ENCODE measurements at regions not wholly inside any gene's neighbourhood (a gene's known extent, or its start where the extent isn't known, plus 50 kb on each side); places are given as distances from the start of the nearest gene placed in this dataset.

GRCh38 chr4:14644580-14645282 lies 357.6 kb upstream of the CPEB2 start:
- DNase-seq, result no peak

DNA sequence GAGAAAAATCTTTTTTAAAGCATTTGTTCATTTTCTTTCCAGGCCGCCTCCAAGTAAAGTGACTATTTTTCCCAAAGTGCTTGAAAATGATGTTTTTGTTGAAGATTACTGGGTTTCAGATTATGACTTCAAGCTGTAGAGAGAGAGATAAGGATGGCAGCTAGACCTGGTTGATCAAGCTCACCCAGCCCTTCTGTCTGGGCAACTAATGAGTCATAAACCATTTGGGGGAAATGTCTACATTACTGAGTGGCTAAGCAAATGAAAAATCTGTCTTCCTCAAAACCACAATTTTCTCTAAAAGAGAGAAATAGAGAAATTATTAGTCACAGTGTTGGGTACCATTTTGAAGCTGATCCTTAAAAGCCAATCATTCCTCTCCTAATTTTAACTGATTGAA lies 355.4 kb upstream of the CPEB2 start:
- DNase-seq, result no peak

DNA sequence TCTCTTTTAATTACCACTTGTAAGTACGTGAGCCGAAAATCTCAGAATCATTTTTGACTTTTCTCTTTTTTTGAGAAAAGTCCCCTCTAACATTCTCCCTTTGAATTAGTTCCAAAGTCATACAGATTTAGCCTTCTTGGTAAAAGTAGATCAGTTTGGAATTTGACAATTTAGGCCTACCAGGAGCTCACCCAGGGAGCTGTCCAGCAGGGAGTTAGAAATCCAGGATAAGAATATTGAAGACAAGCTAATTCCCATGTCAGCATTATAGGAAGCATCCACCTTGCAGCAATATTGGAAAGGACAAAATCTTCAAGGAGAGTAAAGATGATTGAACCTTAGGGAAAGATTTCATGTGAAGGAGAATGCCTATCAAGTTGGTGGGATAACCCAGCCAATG lies 352.2 kb upstream of the CPEB2 start:
- no peak for DNase-seq

- DNase-seq, result no peak
These were observed 349.8 kb upstream of the CPEB2 start for GRCh38 chr4:14652522-14652921.

DNA sequence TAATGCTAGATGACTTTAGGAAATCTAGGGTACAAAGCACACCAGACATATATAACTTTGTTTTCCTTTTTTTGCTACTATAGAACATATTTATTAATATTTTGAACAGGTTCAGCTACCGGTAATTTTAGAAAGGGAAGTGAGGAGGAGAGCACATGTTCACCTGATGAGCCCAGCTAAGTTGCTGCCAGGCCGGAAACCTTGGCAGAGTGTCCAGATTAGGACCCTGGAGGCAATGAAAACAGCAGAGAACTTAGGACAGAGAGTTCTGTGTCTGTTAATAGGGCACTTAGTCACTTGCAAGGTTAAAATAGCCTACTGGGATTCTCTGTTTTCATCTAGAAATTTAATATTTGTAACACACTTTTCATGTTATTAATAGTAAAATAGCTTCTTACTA lies 348.9 kb upstream of the CPEB2 start:
- DNase-seq, result no peak

DNA sequence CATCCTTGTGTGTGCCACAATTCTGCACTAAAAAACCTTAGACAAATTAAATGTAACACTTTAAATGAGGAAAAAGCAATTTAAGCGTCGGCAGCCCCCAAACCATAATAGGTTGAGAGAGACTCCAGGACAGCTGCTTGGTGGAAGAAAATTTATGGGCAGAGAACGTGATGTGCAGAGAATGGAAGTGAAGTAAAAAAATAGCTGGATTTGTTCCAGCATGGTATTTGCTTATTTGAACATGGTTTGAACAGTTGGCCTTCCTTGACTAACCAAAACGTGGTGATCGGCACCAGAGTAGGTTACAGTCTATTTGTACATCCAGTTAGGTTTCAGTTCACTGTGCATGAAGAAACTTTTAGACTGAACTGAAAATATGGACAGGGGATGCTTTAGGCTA lies 343.0 kb upstream of the CPEB2 start:
- no peak for DNase-seq

DNA sequence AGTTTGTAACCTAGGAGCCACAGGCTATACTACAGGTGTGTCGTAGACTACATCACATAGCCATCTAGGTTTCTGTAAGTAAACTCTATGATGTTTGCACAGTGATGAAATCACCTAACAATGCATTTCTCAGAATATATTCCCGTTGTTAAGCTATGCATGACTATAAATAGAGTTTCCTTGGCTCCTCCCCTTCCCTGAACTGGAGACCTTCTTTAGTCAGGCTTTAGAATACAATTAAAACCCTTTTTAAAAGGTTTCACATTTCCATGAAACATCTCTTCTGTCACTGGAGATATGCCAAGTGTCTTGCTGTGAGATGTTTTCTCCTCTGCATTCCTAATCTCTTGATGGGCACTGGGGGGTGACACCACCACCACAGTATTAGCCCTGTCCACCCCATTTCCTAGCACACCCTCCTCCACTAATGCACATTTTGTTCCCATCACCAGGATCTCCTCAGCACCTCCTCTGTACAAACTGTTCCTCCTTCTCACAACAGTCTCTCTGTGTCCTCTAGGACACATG lies 334.6 kb upstream of the CPEB2 start:
- no peak for DNase-seq

DNA sequence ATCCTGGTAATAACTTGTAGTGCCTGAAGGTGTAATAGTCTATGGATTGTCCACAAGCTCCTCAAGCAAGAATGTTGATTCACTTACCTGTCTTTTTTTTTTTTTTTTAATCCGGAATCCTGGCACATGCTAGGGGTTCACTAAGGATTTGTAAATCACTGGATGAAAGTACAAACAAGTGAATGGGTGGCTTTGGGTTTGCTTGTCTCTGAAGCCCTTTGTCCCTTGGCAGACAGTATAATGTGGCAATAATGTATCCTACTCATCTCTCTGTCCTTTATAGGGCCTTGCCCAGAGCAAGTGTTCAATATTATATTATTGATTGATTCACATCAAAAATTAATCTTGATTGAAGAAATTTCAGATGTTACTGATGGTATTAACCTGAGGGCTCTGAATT lies 334.0 kb upstream of the CPEB2 start:
- DNase-seq, result no peak

- DNase-seq, result no peak
These were observed 332.9 kb upstream of the CPEB2 start for GRCh38 chr4:14669371-14669770.

DNA sequence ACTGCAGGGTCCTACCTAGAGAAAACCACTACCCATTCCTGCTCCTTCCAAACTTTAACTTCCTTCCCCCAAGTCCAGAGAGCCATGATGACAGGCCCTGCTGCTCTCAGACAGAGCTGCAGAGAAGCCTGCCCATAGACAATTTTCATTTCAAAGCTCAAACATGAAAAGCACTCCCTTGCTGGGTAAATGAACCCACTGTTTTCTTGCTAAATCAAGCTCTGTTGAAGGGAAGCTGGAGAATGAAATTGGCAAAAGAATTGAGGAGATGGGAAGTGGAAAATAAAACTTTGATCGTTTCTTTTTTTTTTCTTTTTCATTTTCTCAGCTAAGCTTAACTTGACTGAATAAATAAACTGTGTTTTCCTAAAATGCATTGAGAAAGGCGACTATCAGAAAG lies 331.1 kb upstream of the CPEB2 start:
- no peak for DNase-seq

- no peak for DNase-seq
These were observed 326.8 kb upstream of the CPEB2 start for GRCh38 chr4:14675279-14675985.

DNA sequence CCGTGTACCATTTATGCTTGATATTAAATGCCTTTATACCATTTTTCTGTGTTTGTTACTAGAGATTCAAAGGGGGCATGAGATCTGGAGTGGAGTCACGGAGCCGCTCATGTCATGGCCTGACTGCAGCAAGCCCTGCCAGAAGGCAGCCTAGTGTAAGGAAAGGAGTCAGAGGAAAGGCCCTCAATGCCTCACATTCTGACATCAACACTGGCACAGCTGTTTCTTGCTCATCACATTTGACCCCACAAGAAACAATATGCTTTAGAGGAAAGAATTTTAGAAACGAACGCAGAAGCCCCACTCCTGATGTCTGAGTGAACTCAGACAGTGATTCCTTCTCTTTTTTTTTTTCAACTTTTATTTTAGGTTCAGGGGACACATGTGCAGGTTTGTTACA lies 322.4 kb upstream of the CPEB2 start:
- no peak for DNase-seq

- no peak for DNase-seq
These were observed 321.0 kb upstream of the CPEB2 start for GRCh38 chr4:14681330-14681729.

GRCh38 chr4:14693728-14694127 lies 308.6 kb upstream of the CPEB2 start:
- no peak for DNase-seq

- no peak for DNase-seq
These were observed 307.0 kb upstream of the CPEB2 start for GRCh38 chr4:14695095-14695845.

GRCh38 chr4:14700083-14700482 lies 302.2 kb upstream of the CPEB2 start:
- no peak for DNase-seq

GRCh38 chr4:14700544-14700943 lies 301.7 kb upstream of the CPEB2 start:
- no peak for DNase-seq

DNA sequence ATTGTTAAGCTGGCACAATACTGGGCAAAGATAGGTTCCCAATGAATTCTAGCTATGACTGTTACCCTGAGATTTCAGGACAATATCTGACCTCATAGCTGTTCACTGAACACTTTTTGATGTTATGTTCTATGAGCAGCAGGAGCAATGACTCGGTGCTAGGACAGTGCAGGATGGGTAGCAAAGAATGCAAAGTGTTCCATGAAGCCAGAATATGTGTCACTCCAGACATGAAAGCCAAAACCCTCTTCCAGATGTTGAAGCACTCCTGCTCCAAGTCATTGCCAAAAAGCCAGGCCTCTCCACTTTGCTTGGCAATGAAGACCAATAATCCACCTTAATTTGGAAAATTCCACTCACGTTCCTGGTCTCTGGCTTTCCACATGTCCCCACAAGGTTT lies 300.9 kb upstream of the CPEB2 start:
- DNase-seq, result no peak

DNA sequence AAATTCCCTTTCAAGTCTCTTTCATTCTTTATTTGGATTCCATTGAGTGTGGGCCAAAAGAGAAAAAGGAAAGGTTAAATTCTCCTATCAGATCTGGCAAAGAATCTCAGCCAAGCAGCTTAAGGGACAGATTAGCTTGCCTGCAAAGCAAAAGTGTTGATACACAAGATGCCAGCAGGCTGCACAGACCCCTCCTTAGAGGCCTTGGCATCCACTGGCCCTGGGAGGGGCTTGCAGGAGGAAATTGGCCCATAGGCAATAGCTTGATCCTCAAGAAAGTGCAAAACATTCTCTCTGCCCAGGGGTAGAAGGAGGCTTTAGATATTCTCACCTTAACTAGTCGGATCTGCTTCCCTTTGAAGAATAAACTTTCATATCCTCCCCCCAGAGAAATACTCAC lies 300.4 kb upstream of the CPEB2 start:
- DNase-seq, result peak; percentile 16

GRCh38 chr4:14708574-14708973 lies 293.7 kb upstream of the CPEB2 start:
- no peak for DNase-seq

DNA sequence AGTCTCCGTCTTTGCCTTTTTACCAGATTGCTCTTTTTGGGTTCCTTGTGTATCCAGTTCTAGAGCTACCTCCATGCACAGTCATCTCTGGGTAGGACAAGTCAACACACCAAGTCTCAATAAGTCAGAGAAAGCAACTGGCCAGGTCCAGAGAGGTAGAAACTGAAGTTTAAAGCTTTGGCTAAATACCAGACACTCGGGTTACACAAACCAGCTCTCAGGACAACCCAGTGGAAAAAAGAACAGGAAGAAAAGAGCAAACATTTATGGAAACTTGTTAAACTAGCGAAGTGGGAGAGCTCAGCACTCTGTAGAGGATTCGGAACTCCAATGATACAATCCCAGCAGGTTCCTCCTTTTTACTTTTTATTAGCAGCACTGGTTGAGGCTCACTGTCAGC lies 291.0 kb upstream of the CPEB2 start:
- no peak for DNase-seq

- no peak for DNase-seq
These were observed 285.6 kb upstream of the CPEB2 start for GRCh38 chr4:14716691-14717090.

DNA sequence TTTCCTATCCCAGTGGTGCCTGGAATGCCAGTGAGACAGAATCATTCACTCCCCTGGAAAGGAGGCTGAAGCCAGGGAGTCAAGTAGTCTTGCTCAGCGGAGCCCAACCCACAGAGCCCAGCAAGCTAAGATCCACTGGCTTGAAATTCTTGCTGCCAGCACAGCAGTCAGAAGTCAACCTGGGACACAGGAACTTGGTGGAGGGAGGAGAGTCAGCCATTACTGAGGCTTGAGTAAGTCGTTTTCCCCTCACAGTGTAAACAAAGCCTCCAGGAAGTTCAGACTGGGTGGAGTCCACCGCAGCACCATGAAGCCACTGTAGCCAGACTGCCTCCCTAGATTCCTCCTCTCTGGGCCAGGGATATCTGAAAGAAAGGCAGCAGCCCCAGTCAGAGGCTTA lies 283.2 kb upstream of the CPEB2 start:
- no peak for DNase-seq

Measured in tongue (tissue), 1 donor.